OCI-LY1 (cell line): ENCODE measurements at regions not wholly inside any gene's neighbourhood (a gene's known extent, or its start where the extent isn't known, plus 50 kb on each side); places are given as distances from the start of the nearest gene placed in this dataset.

ENCODE experiments used
- CTCF ChIP-seq: fragments of 200-600 bp; sonication (generic), shearing (Covaris generic); IDR thresholded peaks from 2 replicates; pipeline ENCODE4 v1.5.1; 2017; ENCODE audit warnings: mild to moderate bottlenecking, antibody characterized with exemption, low read length, moderate library complexity, mixed read lengths
- EZH2 ChIP-seq: fragments of 200-600 bp; sonication (generic), shearing (Covaris generic); IDR thresholded peaks from 2 replicates; pipeline ENCODE4 v1.8.0; 2017; ENCODE audit warnings: borderline replicate concordance, mixed run types, mild to moderate bottlenecking, antibody characterized with exemption, low read length, moderate library complexity, mixed read lengths

GRCh38 chr1:214977110-214977509, 105.4 kb upstream of the KCNK2 start:
- TF ChIP-seq CTCF (no peak), EZH2 (no peak)
